SK-N-MC (cell line): ENCODE measurements at regions not wholly inside any gene's neighbourhood (a gene's known extent, or its start where the extent isn't known, plus 50 kb on each side); places are given as distances from the start of the nearest gene placed in this dataset.

ENCODE experiments used
- EZH2 ChIP-seq: fragments of 200-600 bp; sonication (generic); IDR thresholded peaks from one replicate; pipeline ENCODE4 v1.6.1; 2017; ENCODE audit warnings: antibody characterized with exemption
- FOXP2 ChIP-seq: optimal IDR thresholded peaks from 2 replicates; pipeline ENCODE3; 2011; ENCODE audit warnings: mild to moderate bottlenecking, moderate library complexity; ENCODE audit not compliant: insufficient read depth; ENCODE audit errors: extremely low read length, control extremely low read depth

DNA sequence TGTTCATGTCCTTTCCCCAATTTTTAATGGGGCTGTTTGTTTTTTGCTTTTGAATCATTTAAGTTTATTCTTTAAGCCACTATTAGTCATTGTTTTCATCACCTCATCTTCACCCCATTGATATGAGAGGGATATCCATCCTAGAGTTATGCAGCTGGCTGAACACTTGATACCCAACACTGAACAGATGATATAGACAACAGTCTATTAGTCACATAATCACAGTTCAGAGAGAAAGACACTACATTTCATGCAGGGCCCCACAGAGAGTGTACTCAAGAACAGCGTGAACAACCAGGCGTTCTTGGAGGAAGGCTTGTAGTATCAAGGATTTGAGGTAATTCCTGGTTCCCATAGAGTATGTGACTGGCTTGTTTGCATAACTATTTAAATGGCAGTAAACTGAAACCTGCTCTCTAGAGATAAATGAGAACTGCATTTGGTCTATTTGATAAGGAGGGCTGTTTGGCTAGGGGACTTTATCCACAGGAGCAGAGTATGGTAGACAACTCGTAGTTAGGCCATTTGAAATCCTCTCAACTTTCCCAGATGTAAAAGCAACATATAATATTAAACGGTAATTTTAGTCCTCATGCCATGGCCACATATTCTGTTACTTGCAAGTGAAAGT is 618.7 kb downstream of the SI start:
- TF ChIP-seq EZH2 = no peak
- no peak for TF ChIP-seq FOXP2
